ENCODE measurements at regions not wholly inside any gene's neighbourhood (a gene's known extent, or its start where the extent isn't known, plus 50 kb on each side); places are given as distances from the start of the nearest gene placed in this dataset.

GRCh38 chr5:67467110-67467509, 270.5 kb upstream of the CD180 start:
- no peak for DNase-seq (ENCODE audit: low read depth)

- peak; percentile 35 for DNase-seq (ENCODE audit: low read depth)
Measured at GRCh38 chr5:67465537-67466207, 269.1 kb upstream of the CD180 start.

- DNase-seq (ENCODE audit: low read depth): peak; percentile 23
Measured at GRCh38 chr5:67462147-67462546, 265.5 kb upstream of the CD180 start.

- DNase-seq (ENCODE audit: low read depth): no peak
Measured at GRCh38 chr5:67459253-67459652, 262.7 kb upstream of the CD180 start.

- DNase-seq (ENCODE audit: low read depth): no peak
Measured at GRCh38 chr5:67455970-67456369, 259.4 kb upstream of the CD180 start.

GRCh38 chr5:67454957-67455561, 258.5 kb upstream of the CD180 start:
- DNase-seq (ENCODE audit: low read depth): no peak

GRCh38 chr5:67453111-67453905, 256.7 kb upstream of the CD180 start:
- DNase-seq (ENCODE audit: low read depth): no peak

- no peak for DNase-seq (ENCODE audit: low read depth)
Measured at GRCh38 chr5:67451640-67452279, 255.2 kb upstream of the CD180 start.

GRCh38 chr5:67447732-67448131, 251.1 kb upstream of the CD180 start:
- DNase-seq (ENCODE audit: low read depth): no peak

GRCh38 chr5:67437905-67438845, 241.6 kb upstream of the CD180 start:
- no peak for DNase-seq (ENCODE audit: low read depth)

GRCh38 chr5:67435032-67435431, 238.4 kb upstream of the CD180 start:
- DNase-seq (ENCODE audit: low read depth): no peak

- DNase-seq (ENCODE audit: low read depth): no peak
Measured at GRCh38 chr5:67434466-67434865, 237.9 kb upstream of the CD180 start.

- DNase-seq (ENCODE audit: low read depth): no peak
Measured at GRCh38 chr5:67432606-67433005, 236.0 kb upstream of the CD180 start.

- no peak for DNase-seq (ENCODE audit: low read depth)
Measured at GRCh38 chr5:67431191-67431590, 234.6 kb upstream of the CD180 start.

GRCh38 chr5:67427850-67428298, 231.3 kb upstream of the CD180 start:
- no peak for DNase-seq (ENCODE audit: low read depth)

GRCh38 chr5:67426961-67427849, 230.6 kb upstream of the CD180 start:
- no peak for DNase-seq (ENCODE audit: low read depth)

- DNase-seq (ENCODE audit: low read depth): no peak
Measured at GRCh38 chr5:67425514-67425913, 228.9 kb upstream of the CD180 start.

GRCh38 chr5:67417839-67418238, 221.2 kb upstream of the CD180 start:
- DNase-seq (ENCODE audit: low read depth): no peak

GRCh38 chr5:67416986-67417385, 220.4 kb upstream of the CD180 start:
- no peak for DNase-seq (ENCODE audit: low read depth)

GRCh38 chr5:67416133-67416937, 219.7 kb upstream of the CD180 start:
- DNase-seq (ENCODE audit: low read depth): no peak
